ENCODE measurements at regions not wholly inside any gene's neighbourhood (a gene's known extent, or its start where the extent isn't known, plus 50 kb on each side); places are given as distances from the start of the nearest gene placed in this dataset.

- Histone ChIP-seq H3K4me1 (no peaks in the 10 kb centered on the region), H3K27ac (no peak overlapping the region), H3K36me3 (no peaks in the 10 kb centered on the region), H3K4me3 (no peak overlapping the region), H3K9me3 (no peaks in the 10 kb centered on the region), H3K27me3 (replicated peaks in 1 of 7) (no peaks in the 10 kb centered on the region)
- 86 to 93% (median 90%) methylated on average over 4 of the region's 4 CpGs for WGBS, 5 donors
- DNase-seq: no peak
- no peak for TF ChIP-seq POLR2AphosphoS5 (IDR thresholded peaks at IDR 0.05)
- TF ChIP-seq, protein P1, sequence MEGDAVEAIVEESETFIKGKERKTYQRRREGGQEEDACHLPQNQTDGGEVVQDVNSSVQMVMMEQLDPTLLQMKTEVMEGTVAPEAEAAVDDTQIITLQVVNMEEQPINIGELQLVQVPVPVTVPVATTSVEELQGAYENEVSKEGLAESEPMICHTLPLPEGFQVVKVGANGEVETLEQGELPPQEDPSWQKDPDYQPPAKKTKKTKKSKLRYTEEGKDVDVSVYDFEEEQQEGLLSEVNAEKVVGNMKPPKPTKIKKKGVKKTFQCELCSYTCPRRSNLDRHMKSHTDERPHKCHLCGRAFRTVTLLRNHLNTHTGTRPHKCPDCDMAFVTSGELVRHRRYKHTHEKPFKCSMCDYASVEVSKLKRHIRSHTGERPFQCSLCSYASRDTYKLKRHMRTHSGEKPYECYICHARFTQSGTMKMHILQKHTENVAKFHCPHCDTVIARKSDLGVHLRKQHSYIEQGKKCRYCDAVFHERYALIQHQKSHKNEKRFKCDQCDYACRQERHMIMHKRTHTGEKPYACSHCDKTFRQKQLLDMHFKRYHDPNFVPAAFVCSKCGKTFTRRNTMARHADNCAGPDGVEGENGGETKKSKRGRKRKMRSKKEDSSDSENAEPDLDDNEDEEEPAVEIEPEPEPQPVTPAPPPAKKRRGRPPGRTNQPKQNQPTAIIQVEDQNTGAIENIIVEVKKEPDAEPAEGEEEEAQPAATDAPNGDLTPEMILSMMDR (IDR thresholded peaks at IDR 0.05 in 8 of 11, conservative IDR thresholded peaks at IDR 0.05 in 3 of 11): no peak
- TF ChIP-seq POLR2A (IDR thresholded peaks at IDR 0.05): no peak
- intact Hi-C loops (cut with DNase I; ENCODE audit: low total_unique reads): no loop called here
These were observed 964.7 kb downstream of the TUSC7 start for GRCh38 chr3:117674321-117674720.

DNA sequence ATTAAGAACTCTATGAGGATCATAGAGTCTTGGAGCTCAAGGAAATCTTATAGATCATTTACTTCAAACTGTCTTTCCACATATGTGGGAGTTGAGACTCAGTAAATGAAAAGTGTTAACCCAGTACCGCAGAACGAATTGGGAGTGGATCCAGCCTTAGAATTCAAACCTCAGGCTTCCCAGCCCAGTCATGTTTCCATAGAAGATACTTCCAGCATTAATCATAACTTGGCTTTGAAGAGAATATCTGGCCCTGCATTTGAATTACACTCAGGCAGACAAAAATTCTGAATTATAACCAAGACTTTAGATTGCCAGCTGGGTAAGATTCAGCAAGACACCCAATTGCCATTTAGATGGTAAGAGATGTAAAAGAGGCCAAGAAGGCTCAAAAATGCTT is 972.0 kb downstream of the TUSC7 start:
- DNase-seq: no peak
- WGBS, 5 donors: 72 to 90% (median 82%) methylated on average over 2 of the region's 2 CpGs
- H3K4me3 ChIP-seq: no peak overlapping the region
- H3K4me1 ChIP-seq: no peaks in the 10 kb centered on the region
- H3K9me3 ChIP-seq: no peaks in the 10 kb centered on the region
- TF ChIP-seq POLR2AphosphoS5 (IDR thresholded peaks at IDR 0.05) (no peak), POLR2A (IDR thresholded peaks at IDR 0.05) (no peak)
- TF ChIP-seq, protein P1 (IDR thresholded peaks at IDR 0.05 in 8 of 11, conservative IDR thresholded peaks at IDR 0.05 in 3 of 11): no peak
- intact Hi-C loops (cut with DNase I; ENCODE audit: low total_unique reads): no loop called here
- no peaks in the 10 kb centered on the region for H3K27me3 ChIP-seq (replicated peaks in 1 of 7)
- no peaks in the 10 kb centered on the region for H3K36me3 ChIP-seq
- no peak overlapping the region for H3K27ac ChIP-seq

- no peaks in the 10 kb centered on the region for H3K9me3 ChIP-seq
- no peak for DNase-seq
- TF ChIP-seq, protein P1 (IDR thresholded peaks at IDR 0.05 in 8 of 11, conservative IDR thresholded peaks at IDR 0.05 in 3 of 11): no peak
- no peak for TF ChIP-seq POLR2A (IDR thresholded peaks at IDR 0.05)
- TF ChIP-seq POLR2AphosphoS5 (IDR thresholded peaks at IDR 0.05): no peak
- WGBS, 5 donors: 74 to 89% (median 82%) methylated on average over 2 of the region's 2 CpGs
- no peaks in the 10 kb centered on the region for H3K4me1 ChIP-seq
- H3K4me3 ChIP-seq: no peak overlapping the region
- H3K36me3 ChIP-seq: no peaks in the 10 kb centered on the region
- no peaks in the 10 kb centered on the region for H3K27me3 ChIP-seq (replicated peaks in 1 of 7)
- intact Hi-C loops (cut with DNase I; ENCODE audit: low total_unique reads): no loop called here
- H3K27ac ChIP-seq: no peak overlapping the region
These were observed 977.5 kb downstream of the TUSC7 start for GRCh38 chr3:117687096-117687495.

DNA sequence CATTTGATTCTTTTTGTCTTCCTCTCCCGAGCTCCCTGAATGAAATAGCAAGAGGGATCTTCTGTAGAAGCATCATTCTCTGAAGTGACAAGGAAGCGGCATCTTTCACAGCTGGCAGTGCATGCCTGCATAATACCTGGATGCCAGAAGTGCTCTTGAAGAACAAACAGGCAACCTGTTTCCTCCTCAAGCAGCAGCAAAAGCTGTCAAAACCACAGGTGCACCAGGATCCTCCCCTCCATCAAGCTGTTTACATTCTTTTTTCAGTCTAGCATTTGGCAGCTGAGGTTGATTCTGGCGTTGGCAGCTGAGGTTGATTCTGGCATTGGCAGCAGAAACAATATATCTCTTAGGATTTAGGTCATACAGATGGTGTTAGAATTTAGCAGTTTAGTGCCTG is 979.0 kb downstream of the TUSC7 start:
- TF ChIP-seq POLR2A (IDR thresholded peaks at IDR 0.05): no peak
- TF ChIP-seq POLR2AphosphoS5 (IDR thresholded peaks at IDR 0.05): no peak
- TF ChIP-seq, protein P1 (IDR thresholded peaks at IDR 0.05 in 8 of 11, conservative IDR thresholded peaks at IDR 0.05 in 3 of 11): no peak
- Histone ChIP-seq H3K36me3 (no peaks in the 10 kb centered on the region), H3K9me3 (no peaks in the 10 kb centered on the region), H3K4me1 (no peaks in the 10 kb centered on the region), H3K27ac (no peak overlapping the region), H3K4me3 (no peak overlapping the region), H3K27me3 (replicated peaks in 1 of 7) (no peaks in the 10 kb centered on the region)
- DNase-seq: no peak
- WGBS, 5 donors: 62 to 72% (median 70%) methylated on average over 3 of the region's 3 CpGs
- intact Hi-C loops (cut with DNase I; ENCODE audit: low total_unique reads): no loop called here

Measured in spleen (tissue), 11 donors.